UCSD-AML1 (cell line): ENCODE measurements at regions not wholly inside any gene's neighbourhood (a gene's known extent, or its start where the extent isn't known, plus 50 kb on each side); places are given as distances from the start of the nearest gene placed in this dataset.

Source experiments
- DNase-seq: peaks from one replicate; lab custom pipeline; 2025; ENCODE audit not compliant: unreplicated experiment; lab: John Stamatoyannopoulos, UW

DNA sequence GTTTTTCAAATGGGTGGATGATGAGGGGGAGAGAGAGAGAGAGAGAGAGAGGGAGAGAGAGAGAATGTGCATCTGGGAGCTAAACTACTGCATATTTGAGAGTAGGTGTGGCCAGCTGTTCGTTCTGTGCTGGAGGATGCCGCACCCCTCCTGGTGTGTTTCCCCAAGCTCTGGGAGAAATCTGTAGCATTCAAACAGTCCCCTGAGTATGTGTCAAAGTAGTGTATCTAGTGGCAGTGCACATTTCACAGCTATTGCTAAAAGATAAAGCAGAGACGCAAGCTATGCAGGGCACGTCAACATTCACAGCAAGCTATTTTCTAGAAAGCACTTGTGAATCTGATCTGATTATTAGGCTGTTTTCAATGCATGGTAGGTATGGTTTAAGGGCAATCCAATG is 83.5 kb upstream of the LIMCH1 start:
- no peak for DNase-seq

DNA sequence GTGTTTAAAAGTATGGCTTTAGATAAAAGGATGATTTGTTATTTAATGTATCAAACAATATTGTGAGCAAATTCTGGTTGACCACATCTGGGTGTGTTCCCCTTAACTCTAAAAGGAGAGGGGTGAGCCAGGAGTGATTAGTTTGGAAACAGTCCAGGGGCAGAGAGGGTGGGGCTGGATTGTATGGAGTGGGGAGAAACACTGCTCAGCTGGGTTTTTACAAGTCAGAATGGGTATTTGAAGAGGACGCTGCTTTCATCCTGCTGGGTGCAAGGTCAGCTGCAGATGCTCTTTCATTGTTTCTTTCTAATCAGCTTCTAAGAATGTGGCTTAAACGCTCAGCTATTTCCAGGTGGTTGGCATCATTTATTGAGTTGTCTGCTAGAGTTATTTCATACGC is 82.8 kb upstream of the LIMCH1 start:
- no peak for DNase-seq

DNA sequence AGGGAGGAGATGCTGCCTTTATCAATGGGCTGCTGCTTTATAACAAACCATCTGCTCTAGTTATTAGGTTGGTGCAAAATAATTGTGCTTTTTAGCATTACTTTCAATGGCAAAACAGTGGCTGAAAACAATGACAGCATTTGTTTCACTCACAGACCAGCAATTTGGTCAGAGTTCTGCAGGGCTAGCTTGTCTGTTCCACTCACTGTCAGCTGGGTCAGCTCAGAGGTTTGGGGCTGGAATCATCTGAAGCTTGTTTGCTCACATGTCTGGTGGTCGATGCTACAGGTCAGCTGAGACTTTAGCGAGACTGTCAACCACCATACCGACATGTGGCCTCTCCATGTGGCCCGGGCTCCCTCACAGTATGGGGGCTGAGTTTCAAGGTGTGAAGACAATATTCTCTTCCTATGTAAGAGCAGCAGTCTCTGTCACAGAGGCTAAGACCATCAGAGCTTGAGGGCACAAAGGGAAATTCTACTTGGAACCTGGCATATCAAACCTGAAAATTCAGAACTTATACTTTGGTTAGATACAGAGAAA is 81.3 kb upstream of the LIMCH1 start:
- DNase-seq: no peak

DNA sequence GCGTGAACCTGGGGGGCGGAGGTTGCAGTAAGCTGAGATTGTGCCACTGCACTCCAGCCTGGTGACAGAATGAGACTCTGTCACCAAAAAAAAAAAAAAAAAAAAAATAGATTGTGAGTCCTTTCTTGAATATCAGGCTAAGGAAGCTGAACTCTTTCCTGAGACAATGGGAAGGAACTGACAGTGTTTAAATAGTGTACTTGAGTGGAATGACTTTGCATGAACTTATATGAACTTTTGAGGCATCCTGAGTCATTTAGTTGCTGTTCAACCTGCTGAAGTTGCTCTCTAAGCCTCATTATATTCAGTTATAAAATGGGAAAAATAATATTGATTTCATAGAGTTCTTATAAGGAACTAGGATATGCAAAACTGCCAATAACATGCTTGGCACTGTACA is 79.3 kb upstream of the LIMCH1 start:
- no peak for DNase-seq

DNA sequence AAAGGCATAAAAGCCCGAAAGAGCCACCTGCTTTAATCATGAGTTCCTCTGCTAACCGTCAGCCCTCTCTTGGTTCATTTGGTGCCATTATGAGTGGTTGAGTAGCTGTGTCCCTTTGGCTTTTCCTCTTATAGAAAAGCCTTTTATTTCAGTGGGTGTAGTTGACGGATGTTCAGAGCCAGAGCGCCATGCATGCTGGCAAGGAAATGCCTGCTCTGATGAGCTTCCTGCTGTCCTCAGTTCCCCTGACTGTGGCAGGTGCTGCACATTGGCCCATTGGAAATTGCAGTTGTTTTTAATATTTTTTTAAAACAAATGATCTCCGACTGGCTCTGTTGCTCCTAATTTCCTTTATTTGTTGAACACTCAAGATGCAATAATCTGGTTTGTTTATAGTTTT is 77.3 kb upstream of the LIMCH1 start:
- DNase-seq: no peak

DNA sequence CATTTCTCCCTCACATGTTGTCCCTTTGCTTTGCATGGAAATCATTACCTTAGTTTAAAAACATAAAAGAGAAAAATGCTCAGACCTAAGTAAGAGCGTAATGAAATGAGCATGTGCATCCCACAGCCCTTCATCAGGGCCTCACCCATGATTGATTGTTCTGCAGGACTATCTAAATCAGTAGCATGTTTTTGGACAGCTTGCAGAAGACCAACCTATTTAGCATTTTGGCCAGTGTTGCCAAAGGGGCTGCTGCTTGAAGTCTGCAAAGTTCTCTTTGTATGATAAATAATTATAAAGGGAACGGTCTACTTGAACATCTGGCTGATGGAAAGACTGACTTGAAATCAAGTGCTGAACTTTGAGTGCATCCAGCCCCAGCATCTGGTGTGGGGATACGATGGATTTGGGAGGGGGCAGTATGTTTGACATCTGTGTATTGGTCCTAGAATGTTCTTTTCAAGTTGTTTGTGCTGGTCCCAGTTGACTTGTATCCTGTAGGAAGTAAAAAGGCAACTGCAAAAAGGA is 76.1 kb upstream of the LIMCH1 start:
- no peak for DNase-seq

DNA sequence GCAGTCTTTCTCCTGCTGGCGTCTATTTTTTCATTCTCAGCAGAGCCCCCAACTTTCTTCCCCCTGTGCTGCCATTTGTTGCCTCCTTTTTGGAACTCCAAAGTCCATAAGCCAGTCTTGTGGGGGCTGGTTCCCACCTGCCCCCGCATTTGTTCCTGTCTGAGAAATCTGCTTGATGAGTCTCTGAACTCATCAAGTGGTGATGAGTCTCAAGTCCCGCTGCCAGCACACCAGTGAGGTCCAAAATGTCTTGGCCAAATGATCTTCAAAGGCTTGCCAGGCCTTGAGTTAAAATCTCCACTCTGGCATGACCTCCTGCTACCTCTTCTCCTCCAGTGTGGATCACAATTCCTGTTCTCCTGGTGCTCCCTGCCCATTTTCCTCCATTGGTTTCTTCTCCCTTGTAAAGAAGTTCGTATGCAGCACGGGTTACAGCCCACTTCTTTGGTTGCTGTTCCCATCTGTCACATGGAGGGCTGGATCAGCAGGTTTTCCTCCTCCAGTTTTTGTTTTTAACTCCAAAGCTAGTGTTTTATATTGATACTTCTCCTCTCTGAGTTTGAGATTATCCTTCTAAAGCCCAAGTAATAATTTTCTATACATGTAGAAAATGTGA is 72.7 kb upstream of the LIMCH1 start:
- no peak for DNase-seq

DNA sequence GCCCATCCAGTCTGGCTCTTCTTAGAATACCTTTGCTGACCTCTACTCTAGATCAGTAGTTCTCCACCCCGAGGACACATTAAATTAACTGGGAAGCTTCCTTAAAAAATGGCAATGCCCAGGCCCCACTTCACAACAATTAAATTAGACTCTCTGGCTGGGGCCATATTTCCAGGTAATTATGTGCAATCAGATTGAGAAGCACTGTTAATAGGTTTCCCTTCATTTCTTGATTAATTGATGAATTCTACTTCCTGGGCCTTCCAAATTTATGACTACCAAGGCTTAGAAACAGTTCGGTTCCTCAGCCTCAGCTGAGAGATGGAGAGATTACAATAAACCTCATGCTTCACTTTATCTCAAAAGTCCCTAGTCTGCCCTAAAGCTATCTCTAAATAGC is 71.7 kb upstream of the LIMCH1 start:
- DNase-seq: no peak

DNA sequence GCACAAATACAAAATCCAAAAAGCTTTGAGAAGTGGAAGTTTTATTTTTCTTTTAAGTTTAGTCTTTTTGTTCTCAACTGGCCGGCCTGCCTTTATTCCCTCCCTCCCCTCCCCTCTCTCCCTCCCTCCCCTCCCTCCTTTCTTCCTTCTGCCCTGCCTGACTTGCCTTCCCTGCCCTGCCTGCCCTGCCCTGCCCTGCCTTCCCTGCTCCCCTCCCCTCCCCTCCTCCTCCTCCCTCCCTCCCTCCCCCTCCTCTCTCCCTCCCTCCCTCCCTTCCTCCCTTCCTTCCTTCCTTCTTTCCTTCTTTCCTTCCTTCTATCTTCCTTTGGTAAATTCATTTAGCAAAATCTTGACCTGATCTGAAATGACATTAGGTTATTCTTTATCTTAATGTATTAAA is 69.8 kb upstream of the LIMCH1 start:
- no peak for DNase-seq

DNA sequence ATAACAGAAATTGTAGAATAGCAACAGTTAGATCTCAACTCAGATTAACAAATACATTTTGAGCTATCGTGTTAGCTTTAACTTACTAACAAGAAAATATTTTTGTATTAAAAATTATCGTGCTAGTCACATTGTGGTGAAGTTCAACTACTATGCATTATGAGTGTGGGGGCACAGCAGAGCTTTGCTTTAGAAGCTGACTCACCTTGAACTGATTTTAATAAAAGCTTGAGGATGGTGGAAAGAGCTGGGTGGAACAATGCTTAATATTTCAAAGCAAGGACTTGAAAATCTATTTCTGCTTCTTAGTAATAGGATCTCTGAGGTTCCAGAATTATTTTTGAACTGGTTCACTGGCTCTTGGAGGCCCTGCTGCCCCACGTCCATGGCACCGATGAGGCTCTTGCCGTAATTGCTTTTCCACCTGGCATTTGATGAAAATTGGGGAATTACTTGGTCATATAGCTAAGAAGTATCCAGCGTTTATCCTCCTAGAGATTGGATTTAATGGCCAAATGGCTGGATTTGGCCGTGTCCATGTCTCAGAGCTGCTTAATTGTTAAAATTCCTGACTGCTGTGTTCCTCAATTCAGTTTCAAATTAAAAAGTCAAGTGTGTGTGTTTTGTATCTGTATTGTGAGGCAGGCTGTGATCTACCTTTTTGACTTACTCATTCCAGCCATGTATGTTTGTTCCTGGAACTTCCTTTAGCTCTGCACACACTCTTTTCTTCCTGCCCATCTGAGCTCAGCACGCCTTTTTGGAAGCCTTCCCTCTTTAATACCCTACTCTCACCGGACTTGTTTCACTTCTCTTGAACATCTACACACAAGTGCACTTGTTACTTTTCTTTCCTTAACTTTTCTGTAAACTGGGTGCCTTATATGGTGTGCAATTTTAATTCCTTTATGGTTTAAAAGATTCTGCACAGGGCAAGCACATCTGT is 66.6 kb upstream of the LIMCH1 start:
- DNase-seq: no peak

DNA sequence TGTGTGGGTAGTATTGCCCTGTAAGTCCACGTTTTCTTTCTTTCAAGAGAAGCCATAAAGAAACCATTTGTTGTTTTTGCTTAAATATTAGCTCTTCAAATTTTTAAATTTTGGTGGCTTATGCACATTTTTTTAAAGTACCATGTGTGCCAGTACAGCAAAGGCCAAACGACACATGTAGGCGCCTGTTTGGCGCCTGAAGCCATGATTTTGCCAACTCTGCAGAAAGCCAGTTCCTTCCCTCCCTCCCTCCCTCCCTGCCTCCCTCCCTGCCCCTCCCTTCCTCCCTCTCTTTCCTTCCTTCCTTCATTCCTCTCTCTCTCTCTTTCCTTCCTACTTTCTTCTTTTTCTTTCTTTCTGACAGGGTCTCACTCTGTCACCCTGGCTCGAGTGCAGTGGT is 65.9 kb upstream of the LIMCH1 start:
- no peak for DNase-seq

DNA sequence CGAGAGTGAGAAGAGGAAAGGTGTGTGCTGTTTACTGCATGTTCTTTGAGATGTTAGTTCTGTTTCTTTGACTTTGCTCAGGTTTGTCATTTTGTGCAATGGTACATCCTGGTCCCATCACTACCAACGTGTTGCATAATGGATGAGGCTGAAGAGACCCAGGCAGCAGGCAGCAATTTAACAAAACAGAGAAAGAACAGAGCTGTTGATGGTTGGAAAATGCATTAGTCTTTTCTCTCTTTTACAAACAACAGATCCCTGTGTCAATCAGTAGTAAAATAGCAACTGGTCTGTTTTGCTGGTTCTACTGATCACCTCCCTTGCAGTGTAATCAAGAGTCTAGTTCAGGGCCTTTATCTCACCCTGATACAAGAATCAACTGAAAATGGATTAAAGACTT is 64.8 kb upstream of the LIMCH1 start:
- DNase-seq: no peak

DNA sequence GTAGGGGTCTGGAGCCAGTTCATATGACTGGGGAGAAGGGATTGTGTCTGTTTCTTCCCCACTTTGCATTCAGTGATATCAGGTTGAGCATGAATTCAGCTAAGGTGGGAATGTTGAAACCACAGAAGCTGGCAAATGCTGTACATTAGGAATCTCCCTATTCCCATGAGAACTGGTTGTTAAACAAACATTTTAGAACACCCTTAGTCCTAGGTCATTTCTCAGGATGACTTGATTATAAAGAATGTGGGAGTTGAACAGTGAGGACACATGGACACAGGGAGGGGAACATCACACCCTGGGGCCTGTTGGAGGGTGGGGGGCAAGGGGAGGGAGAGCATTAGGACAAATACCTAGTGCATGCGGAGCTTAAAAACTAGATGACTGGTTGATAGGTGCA is 62.6 kb upstream of the LIMCH1 start:
- no peak for DNase-seq

DNA sequence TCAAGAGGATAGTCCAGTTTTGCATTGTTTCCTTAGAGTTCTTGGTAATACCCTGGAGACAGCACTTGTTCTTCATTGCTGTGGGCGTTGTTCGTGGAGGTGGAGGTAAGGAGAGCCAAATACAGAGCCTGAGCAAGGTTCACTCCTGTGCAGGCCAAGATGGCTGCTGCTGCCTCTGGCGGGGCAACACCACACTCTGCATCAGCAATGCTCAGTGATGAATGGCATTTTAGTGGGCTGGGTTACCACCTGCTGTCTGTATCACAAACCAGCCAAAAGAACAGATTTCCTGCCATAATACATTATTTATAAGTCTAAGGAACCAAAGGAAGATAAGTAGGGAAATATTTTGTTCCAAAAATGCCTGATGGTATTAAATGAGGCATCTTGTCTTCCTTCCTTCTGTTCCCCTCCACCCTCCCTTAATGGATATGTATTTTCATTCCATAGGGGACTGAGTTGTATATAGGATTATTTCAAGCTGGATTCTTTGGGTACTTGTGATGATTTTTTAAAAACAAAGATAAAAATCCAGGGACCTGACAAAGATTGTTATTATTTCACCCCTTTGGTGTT is 61.6 kb upstream of the LIMCH1 start:
- DNase-seq: no peak

DNA sequence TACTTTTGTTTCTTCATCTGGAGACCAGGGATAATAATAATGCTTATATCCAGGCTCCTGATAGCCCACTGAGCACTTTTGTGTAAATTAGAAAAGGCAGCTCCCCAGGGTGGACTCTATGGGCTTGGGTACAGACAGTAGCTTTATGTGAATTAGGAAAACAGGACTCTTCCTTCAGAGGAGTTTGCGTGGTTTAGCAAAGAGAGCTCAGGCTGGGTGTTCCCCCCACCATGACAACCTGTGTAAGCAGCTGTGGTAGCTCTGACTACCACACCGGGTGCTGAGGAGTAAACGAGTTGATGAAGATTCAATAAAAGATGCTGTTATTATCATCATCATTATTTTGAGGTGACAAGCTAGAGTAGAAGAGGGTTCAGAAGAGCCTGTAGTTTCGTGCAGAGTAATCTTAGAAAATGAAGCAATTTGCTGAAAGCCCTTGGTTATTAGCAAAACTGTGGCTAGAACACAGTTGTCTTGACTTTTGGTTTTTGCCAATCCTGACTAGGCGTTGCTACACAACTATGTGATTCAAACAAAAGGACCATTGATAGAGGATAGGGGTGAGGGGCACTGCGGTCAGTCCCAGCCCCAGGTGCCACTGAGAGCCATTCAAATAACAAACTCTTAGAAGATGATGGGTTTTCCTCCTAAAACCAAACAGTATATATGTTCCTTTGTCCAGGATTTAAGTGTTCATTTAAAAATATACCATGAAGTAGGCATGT is 60.6 kb upstream of the LIMCH1 start:
- no peak for DNase-seq

DNA sequence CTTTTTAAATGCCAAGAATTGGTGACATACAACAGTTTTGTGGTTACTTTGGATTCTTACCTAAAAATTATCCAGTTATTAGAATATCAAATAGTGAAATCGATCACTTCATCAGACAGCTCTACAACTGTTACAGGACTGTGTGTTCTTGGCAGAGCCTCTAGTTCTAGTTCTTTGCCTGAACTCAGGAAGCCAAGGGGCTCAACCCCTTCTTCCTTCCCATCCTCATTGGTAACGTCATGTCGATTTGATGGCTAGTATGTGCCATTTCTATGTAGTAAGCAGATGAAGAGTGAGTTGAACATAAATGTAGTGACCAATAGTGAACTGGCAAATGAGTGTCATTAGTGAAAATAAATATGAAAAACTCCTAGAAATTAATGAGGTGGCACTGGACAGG is 59.4 kb upstream of the LIMCH1 start:
- DNase-seq: no peak

DNA sequence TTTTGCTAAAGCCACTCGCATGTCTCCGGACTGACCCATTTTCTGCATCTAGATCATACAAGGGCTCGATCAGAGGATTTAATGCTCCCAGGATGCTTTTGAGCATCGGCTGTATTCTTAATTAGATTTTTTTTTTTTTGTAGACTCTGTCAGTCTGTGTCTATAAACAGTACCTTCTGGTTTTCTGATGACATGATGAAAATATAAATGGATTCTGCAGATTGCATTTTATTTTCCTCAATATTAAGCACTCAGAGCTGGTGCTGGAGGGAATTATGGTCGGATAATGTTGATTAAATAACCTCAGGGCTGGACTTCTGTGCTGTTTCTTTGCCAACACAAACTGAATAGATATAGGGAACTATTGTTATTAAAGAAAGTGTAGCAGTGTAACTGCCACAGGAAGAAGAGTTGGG is 57.1 kb upstream of the LIMCH1 start:
- no peak for DNase-seq

DNA sequence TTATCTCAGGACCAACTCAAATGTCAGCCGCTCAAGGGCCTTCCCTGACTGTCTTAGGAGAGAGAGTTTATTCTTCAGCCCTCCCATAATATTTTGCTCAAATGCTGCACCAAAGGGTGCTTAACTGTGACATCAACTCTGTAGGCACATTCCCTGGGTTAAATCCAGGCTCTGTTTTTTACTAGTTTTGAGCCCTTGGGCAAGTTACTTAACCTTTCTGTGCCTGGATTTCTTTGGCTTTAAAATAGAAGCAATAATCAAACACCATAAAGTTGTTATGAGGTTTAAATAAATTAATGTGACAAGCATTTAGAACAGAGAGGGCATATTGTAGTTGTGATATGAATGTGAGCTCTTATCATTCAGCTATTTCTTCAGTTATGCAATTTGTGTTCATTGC is 54.2 kb upstream of the LIMCH1 start:
- no peak for DNase-seq

DNA sequence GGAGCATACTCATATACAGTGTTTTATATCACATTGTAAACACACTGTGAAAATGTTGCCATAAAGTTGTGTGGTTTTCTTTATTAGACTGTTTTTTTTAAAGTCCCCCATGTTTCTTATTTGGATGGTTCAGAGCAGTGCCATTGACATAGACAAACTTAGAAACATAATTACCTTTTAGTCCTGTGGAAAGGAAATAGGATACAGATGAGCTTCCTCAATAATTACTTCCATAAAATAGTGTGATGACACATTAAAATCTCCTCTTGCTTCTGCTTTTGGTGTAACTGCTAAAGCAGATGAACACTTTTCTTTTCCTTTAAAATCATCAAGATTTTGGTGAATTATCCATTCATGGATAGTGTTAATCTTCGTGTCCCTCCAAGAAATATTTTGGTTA is 52.9 kb upstream of the LIMCH1 start:
- DNase-seq: no peak

DNA sequence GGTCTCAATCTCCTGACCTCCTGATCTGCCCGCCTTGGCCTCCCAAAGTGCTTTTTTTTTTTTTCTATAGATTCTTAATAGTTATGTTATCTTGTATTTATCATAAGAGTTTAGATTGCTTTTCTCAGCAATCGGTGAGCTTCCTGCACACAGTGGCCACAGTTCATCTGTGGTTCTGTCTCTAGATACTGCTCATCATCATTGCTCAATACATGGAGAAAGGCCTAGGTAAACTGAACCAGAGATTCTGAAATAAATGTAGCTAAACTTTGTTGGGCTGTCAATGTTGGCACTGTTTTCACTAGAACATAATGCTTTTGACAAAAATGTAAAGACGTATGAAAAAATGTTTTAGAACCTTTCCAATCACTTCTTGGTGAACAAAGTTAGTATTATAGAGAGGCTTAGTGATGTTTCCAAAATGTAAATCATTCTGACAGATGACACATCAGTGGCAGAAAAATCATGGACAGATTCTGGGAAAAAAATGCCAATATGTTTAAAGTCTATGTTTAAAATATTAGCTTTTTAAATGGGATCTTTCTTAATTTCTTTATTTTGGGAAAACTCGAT is 50.0 kb upstream of the LIMCH1 start:
- DNase-seq: no peak
